Right lobe of liver (tissue), 4 donors: ENCODE measurements at regions not wholly inside any gene's neighbourhood (a gene's known extent, or its start where the extent isn't known, plus 50 kb on each side); places are given as distances from the start of the nearest gene placed in this dataset.

ENCODE experiments used
- CTCF ChIP-seq, 4 donors: fragments of 200-600 bp in 3 of 4; fragments of 450-650 bp in 1 of 4; IDR thresholded peaks; one replicate each; pipeline versions ENCODE4 v1.5.1 to v1.8.0; 2016 to 2022; ENCODE audit warnings: antibody characterized with exemption in 4 of 4, mild to moderate bottlenecking in 2 of 4
- POLR2A ChIP-seq: fragments of 450-650 bp; IDR thresholded peaks from one replicate; pipeline ENCODE4 v1.6.1; 2017; ENCODE audit warnings: antibody characterized with exemption, mild to moderate bottlenecking
- donor health status: DM: no; HTN: no; CAD: no.
- donor health status: DM: no; HTN: no; CAD: no.
- donor health status: DM: no; HTN: yes; CAD: no.

- no peak for TF ChIP-seq CTCF (IDR thresholded peaks at IDR 0.05)
- TF ChIP-seq POLR2A: no peak
Measured at GRCh38 chr14:26833621-26834176, 235.9 kb upstream of the NOVA1 start.
